CD14-positive monocyte (primary cell): ENCODE measurements at regions not wholly inside any gene's neighbourhood (a gene's known extent, or its start where the extent isn't known, plus 50 kb on each side); places are given as distances from the start of the nearest gene placed in this dataset.

Source experiments
- DNase-seq, 3 donors: peaks; one replicate each; pipeline ENCODE4 v3.0.0-alpha.2; 2011 to 2022
- H2AFZ ChIP-seq: 2 replicates; pipeline ENCODE4 v1.6.0; 2012; ENCODE audit warnings: mild to moderate bottlenecking, low read depth, low read length, inconsistent platforms; ENCODE audit not compliant: insufficient read depth, poor library complexity, severe bottlenecking
- H3K27ac ChIP-seq, 2 donors: 1 replicate in 1 of 2; 2 replicates in 1 of 2; pipeline ENCODE4 v1.5.1; 2012 to 2013; ENCODE audit warnings: low read length in 2 of 2, control low read depth in 1 of 2, inconsistent platforms in 1 of 2, low read depth in 1 of 2, mild to moderate bottlenecking in 1 of 2
- H3K27me3 ChIP-seq, 2 donors: one replicate each; pipeline versions ENCODE4 v1.6.0 to v1.6.1; 2011 to 2013; ENCODE audit warnings: low read length in 2 of 2; ENCODE audit not compliant: control insufficient read depth in 2 of 2, insufficient read depth in 2 of 2
- H3K36me3 ChIP-seq, 2 donors: replicated peaks in 1 of 2; 1 replicate in 1 of 2; 2 replicates in 1 of 2; pipeline versions ENCODE4 v1.5.1 to v1.6.1; 2012 to 2013; ENCODE audit warnings: low read length in 2 of 2, control low read depth in 1 of 2, inconsistent platforms in 1 of 2, mild to moderate bottlenecking in 1 of 2; ENCODE audit not compliant: insufficient read depth in 2 of 2, control insufficient read depth in 1 of 2
- H3K4me1 ChIP-seq, 2 donors: 1 replicate in 1 of 2; 2 replicates in 1 of 2; pipeline versions ENCODE4 v1.5.1 to v1.6.1; 2012 to 2013; ENCODE audit warnings: low read length in 2 of 2, control low read depth in 1 of 2, inconsistent platforms in 1 of 2, mild to moderate bottlenecking in 1 of 2, moderate library complexity in 1 of 2; ENCODE audit not compliant: insufficient read depth in 2 of 2, control insufficient read depth in 1 of 2
- H3K4me2 ChIP-seq: replicated peaks from 2 replicates; pipeline ENCODE3; 2012; ENCODE audit warnings: low read length, moderate library complexity, mild to moderate bottlenecking; ENCODE audit not compliant: poor library complexity, severe bottlenecking; ENCODE audit errors: extremely low read depth
- H3K4me3 ChIP-seq, 3 experiments: fragments of 200-600 bp in 1 of 3; sonication (generic) in 1 of 3; replicated peaks in 1 of 3; 1 replicate in 2 of 3; 2 replicates in 1 of 3; pipeline ENCODE4 v1.5.1; 2011 to 2013; ENCODE audit warnings: low read length in 3 of 3, mild to moderate bottlenecking in 3 of 3, control low read depth in 2 of 3, low read depth in 2 of 3, inconsistent platforms in 1 of 3, moderate library complexity in 1 of 3
- H3K79me2 ChIP-seq: 2 replicates; pipeline ENCODE4 v1.6.0; 2012; ENCODE audit warnings: mild to moderate bottlenecking, control low read depth, inconsistent platforms, low read length, moderate library complexity; ENCODE audit not compliant: insufficient read depth
- H3K9ac ChIP-seq: 2 replicates; pipeline ENCODE4 v1.6.0; 2017; ENCODE audit warnings: low read length, mild to moderate bottlenecking; ENCODE audit not compliant: insufficient read depth, poor library complexity, severe bottlenecking
- H3K9me3 ChIP-seq, 2 donors: replicated peaks in 1 of 2; 1 replicate in 1 of 2; 2 replicates in 1 of 2; pipeline versions ENCODE4 v1.5.1 to v1.6.1; 2012 to 2013; ENCODE audit warnings: low read length in 2 of 2, control low read depth in 1 of 2; ENCODE audit not compliant: control insufficient read depth in 1 of 2, insufficient read depth in 1 of 2
- H4K20me1 ChIP-seq: 2 replicates; pipeline ENCODE4 v1.6.0; 2012; ENCODE audit warnings: mild to moderate bottlenecking, low read length, control low read depth, moderate library complexity; ENCODE audit not compliant: insufficient read depth
- H3K27ac Mint-ChIP-seq, 7 donors: one replicate each; pipeline ENCODE4 v1.8.0; 2020; ENCODE audit warnings: mild to moderate bottlenecking in 7 of 7, mixed read lengths in 7 of 7, moderate library complexity in 6 of 7, inconsistent platforms in 2 of 7
- H3K27me3 Mint-ChIP-seq, 3 donors: one replicate each; pipeline ENCODE4 v1.8.0; 2021 to 2022; ENCODE audit warnings: low read depth in 3 of 3, mild to moderate bottlenecking in 3 of 3, mixed read lengths in 3 of 3, moderate library complexity in 3 of 3, inconsistent platforms in 1 of 3
- H3K36me3 Mint-ChIP-seq, 2 donors: one replicate each; pipeline ENCODE4 v1.8.0; 2020; ENCODE audit warnings: mixed read lengths in 2 of 2, inconsistent platforms in 1 of 2, mild to moderate bottlenecking in 1 of 2
- H3K4me1 Mint-ChIP-seq: one replicate; pipeline ENCODE4 v1.8.0; 2020; ENCODE audit warnings: mild to moderate bottlenecking, mixed read lengths
- H3K4me3 Mint-ChIP-seq, 2 donors: one replicate each; pipeline ENCODE4 v1.8.0; 2020; ENCODE audit warnings: mild to moderate bottlenecking in 2 of 2, mixed read lengths in 2 of 2, moderate library complexity in 1 of 2
- H3K9me3 Mint-ChIP-seq, 7 donors: one replicate each; pipeline ENCODE4 v1.8.0; 2020 to 2022; ENCODE audit warnings: mixed read lengths in 7 of 7, mild to moderate bottlenecking in 6 of 7, moderate library complexity in 6 of 7, inconsistent platforms in 2 of 7
- WGBS: methylation state at CpG from one replicate; pipeline ENCODE4 v1.1.5; 2013; ENCODE audit warnings: missing lambda C conversion rate; ENCODE audit not compliant: insufficient coverage; 5-methylcytosine and 5-hydroxymethylcytosine counted together
- intact Hi-C, 2 donors: fragments of 100-400 bp; cut with micrococcal nuclease; formaldehyde crosslinking; loops; one replicate each; pipeline versions ENCODE4 v1.15.0 to v1.15.1; 2023
- TF ChIP-seq, protein P1 (sequence below): fragments of 200-600 bp; IDR thresholded peaks from one replicate; pipeline ENCODE4 v1.8.0; 2022; ENCODE audit warnings: antibody characterized with exemption, mild to moderate bottlenecking

DNA sequence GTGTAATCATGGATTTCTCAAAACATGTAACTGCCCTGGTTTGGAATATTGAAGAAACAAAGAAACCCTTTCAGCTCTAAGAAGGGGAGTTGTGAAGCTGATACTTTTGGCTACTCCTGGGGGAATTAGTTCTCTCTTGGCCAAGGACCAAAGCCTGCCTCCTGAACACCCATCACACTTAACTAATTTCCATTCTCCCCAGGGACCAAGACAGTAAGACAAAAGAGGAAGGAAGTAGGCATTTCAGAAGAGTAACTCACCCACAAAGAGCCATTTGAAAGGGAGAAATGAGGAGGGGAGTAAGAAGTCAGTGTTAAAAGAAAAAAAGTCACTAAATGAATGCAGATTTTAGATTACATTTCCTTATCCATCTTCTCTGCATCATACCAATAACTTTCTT, 328.0 kb upstream of the SOX2 start:
- H3K9me3 Mint-ChIP-seq: peaks cover 0 to 8% (median 2%) of the 10 kb centered on the region in 7 donors
- H3K9me3 ChIP-seq: no peaks in the 10 kb centered on the region
- TF ChIP-seq, protein P1, sequence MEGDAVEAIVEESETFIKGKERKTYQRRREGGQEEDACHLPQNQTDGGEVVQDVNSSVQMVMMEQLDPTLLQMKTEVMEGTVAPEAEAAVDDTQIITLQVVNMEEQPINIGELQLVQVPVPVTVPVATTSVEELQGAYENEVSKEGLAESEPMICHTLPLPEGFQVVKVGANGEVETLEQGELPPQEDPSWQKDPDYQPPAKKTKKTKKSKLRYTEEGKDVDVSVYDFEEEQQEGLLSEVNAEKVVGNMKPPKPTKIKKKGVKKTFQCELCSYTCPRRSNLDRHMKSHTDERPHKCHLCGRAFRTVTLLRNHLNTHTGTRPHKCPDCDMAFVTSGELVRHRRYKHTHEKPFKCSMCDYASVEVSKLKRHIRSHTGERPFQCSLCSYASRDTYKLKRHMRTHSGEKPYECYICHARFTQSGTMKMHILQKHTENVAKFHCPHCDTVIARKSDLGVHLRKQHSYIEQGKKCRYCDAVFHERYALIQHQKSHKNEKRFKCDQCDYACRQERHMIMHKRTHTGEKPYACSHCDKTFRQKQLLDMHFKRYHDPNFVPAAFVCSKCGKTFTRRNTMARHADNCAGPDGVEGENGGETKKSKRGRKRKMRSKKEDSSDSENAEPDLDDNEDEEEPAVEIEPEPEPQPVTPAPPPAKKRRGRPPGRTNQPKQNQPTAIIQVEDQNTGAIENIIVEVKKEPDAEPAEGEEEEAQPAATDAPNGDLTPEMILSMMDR: no peak
- no peaks in the 10 kb centered on the region for H4K20me1 ChIP-seq
- no peak overlapping the region for H2AFZ ChIP-seq
- H3K9ac ChIP-seq: no peak overlapping the region
- H3K4me1 ChIP-seq: no peaks in the 10 kb centered on the region
- no peaks in the 10 kb centered on the region for H3K79me2 ChIP-seq
- H3K27ac Mint-ChIP-seq: no peak overlapping the region
- intact Hi-C loops: no loop called here
- no peak overlapping the region for H3K4me3 ChIP-seq
- H3K4me1 Mint-ChIP-seq: no peaks in the 10 kb centered on the region
- H3K27me3 ChIP-seq: no peaks in the 10 kb centered on the region
- H3K27me3 Mint-ChIP-seq: peaks cover 0 to 4% (median 0%) of the 10 kb centered on the region in 3 donors
- no peaks in the 10 kb centered on the region for H3K36me3 ChIP-seq
- no peak overlapping the region for H3K4me2 ChIP-seq
- no peak overlapping the region for H3K27ac ChIP-seq
- no peak overlapping the region for H3K4me3 Mint-ChIP-seq
- H3K36me3 Mint-ChIP-seq: no peaks in the 10 kb centered on the region
- DNase-seq: no peak

DNA sequence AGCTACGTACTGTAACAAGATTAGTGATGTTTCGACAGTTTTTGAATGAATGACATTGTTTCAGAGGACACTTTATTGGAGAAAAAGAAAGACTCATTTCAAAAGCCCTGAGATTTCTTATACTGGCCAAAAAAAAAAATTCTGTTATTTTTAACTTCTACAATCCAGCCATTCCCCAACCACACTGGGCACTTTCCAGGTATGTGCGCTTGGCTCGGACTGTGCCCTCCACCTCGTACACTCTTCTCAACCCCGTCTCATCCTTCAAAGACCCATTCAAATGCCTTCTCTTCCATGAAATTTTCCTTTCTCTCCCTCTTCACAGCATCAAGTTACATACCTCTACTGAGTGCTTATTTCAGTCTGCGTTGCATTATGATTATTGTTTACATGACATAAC, 328.5 kb upstream of the SOX2 start:
- intact Hi-C loops: no loop called here
- Histone ChIP-seq H3K79me2 (no peaks in the 10 kb centered on the region), H3K4me1 (no peaks in the 10 kb centered on the region), H3K27me3 (no peaks in the 10 kb centered on the region), H3K27ac (no peak overlapping the region), H3K9me3 (no peaks in the 10 kb centered on the region), H3K9ac (no peak overlapping the region), H3K4me3 (no peak overlapping the region), H3K4me2 (no peak overlapping the region), H4K20me1 (no peaks in the 10 kb centered on the region), H3K36me3 (no peaks in the 10 kb centered on the region), H2AFZ (no peak overlapping the region)
- Mint-ChIP-seq H3K4me3 (no peak overlapping the region), H3K27ac (no peak overlapping the region), H3K9me3 (peaks cover 0 to 9% (median 2%) of the 10 kb centered on the region in 7 donors), H3K27me3 (peaks cover 0 to 4% (median 0%) of the 10 kb centered on the region in 3 donors), H3K4me1 (no peaks in the 10 kb centered on the region), H3K36me3 (no peaks in the 10 kb centered on the region)
- 98% methylated on average over 4 of the region's 7 CpGs for WGBS
- no peak for DNase-seq
- TF ChIP-seq, protein P1: no peak
